Ovary (tissue), 3 donors: ENCODE measurements at regions not wholly inside any gene's neighbourhood (a gene's known extent, or its start where the extent isn't known, plus 50 kb on each side); places are given as distances from the start of the nearest gene placed in this dataset.

Experiments used
- CTCF ChIP-seq, 3 donors: fragments of 450-650 bp in 2 of 3; fragments of 200-600 bp in 1 of 3; IDR thresholded peaks; one replicate each; pipeline versions ENCODE4 v1.5.1 to v1.8.0; 2016 to 2022; ENCODE audit warnings: antibody characterized with exemption in 3 of 3, mild to moderate bottlenecking in 1 of 3
- POLR2A ChIP-seq: fragments of 450-650 bp; IDR thresholded peaks from one replicate; pipeline ENCODE4 v1.6.1; 2017; ENCODE audit warnings: antibody characterized with exemption, mild to moderate bottlenecking, moderate library complexity
- donor health status: DM: no; HTN: no; CAD: no.

GRCh38 chr1:87213135-87213515, 115.6 kb upstream of the LMO4 start:
- TF ChIP-seq CTCF (IDR thresholded peaks at IDR 0.05) (no peak), POLR2A (no peak)
